HCT116 (cell line): ENCODE measurements at regions not wholly inside any gene's neighbourhood (a gene's known extent, or its start where the extent isn't known, plus 50 kb on each side); places are given as distances from the start of the nearest gene placed in this dataset.

Experiments
- ATAC-seq: fragments of 200-7000 bp; cut with Tn5 transposase; 2 replicates; pipeline ENCODE4 v1.9.1; 2020; ENCODE audit warnings: mild to moderate bottlenecking, moderate library complexity
- BruUV-seq: library from RNA; stranded (reverse); fragments of 400-500 nt; replicated peaks from 2 replicates; lab custom pipeline; 2021; lab: Mats Ljungman, UMichigan
- CTCF ChIA-PET: fragments of 300-600 bp; sonication (Branson Sonifier 250); formaldehyde crosslinking; loops from one replicate; lab custom pipeline; 2021; ENCODE audit warnings: antibody characterized with exemption; lab: Charles Lee
- POLR2A ChIA-PET: fragments of 300-600, 350-600 bp; sonication (Branson Sonifier 250); formaldehyde crosslinking; loops from one replicate; lab custom pipeline; 2021; ENCODE audit warnings: antibody characterized with exemption; lab: Charles Lee
- RAD21 ChIA-PET, 2 experiments: fragments of 300-600 bp; sonication (Branson Sonifier 250); formaldehyde crosslinking; loops; one replicate each; lab custom pipeline; 2023; ENCODE audit warnings: low total read pairs in 2 of 2; ENCODE audit not compliant: uncharacterized antibody in 2 of 2, unreplicated experiment in 2 of 2, low non-redundant PET in 1 of 2; lab: Charles Lee
- DNase-seq: peaks from one replicate; pipeline ENCODE4 v3.0.0-alpha.2; 2010; ENCODE audit warnings: low read depth, low spot score
- H2AFZ ChIP-seq: fragments of 200-600 bp; shearing (Covaris generic), sonication (generic); 2 replicates; pipeline ENCODE4 v1.6.1; 2017; ENCODE audit warnings: low read depth, mixed run types, mixed read lengths, antibody characterized with exemption, low read length; ENCODE audit not compliant: poor library complexity, severe bottlenecking
- H3K27ac ChIP-seq: 2 replicates; pipeline ENCODE4 v1.5.1; 2012; ENCODE audit warnings: low read depth, low read length
- H3K27me3 ChIP-seq: fragments of 200-600 bp; sonication (generic); 2 replicates; pipeline ENCODE4 v1.6.1; 2016; ENCODE audit warnings: mixed run types, low read length, mixed read lengths; ENCODE audit not compliant: insufficient read depth
- H3K36me3 ChIP-seq, 2 experiments: fragments of 200-500 bp in 1 of 2; fragments of 200-600 bp in 1 of 2; sonication (Bioruptor generic) in 1 of 2; sonication (generic) in 1 of 2; 2 replicates each; pipeline versions ENCODE4 v1.5.1 to v1.6.1; 2014 to 2016; ENCODE audit warnings: low read length in 2 of 2, inconsistent platforms in 1 of 2, mixed read lengths in 1 of 2, mixed run types in 1 of 2; ENCODE audit not compliant: insufficient read depth in 2 of 2, control insufficient read depth in 1 of 2
- H3K4me1 ChIP-seq, 2 experiments: fragments of 200-600 bp in 1 of 2; sonication (generic) in 1 of 2; 2 replicates each; pipeline versions ENCODE4 v1.5.1 to v1.6.1; 2012 to 2017; ENCODE audit warnings: low read length in 2 of 2, inconsistent platforms in 1 of 2, mild to moderate bottlenecking in 1 of 2, mixed read lengths in 1 of 2, mixed run types in 1 of 2, moderate library complexity in 1 of 2; ENCODE audit not compliant: insufficient read depth in 2 of 2, control insufficient read depth in 1 of 2
- H3K4me2 ChIP-seq: fragments of 200-600 bp; sonication (generic); 2 replicates; pipeline ENCODE4 v1.6.1; 2017; ENCODE audit warnings: mixed run types, low read length, mixed read lengths
- H3K4me3 ChIP-seq, 2 experiments: fragments of 200-600 bp in 1 of 2; sonication (generic) in 1 of 2; replicated peaks in 1 of 2; 2 replicates each; pipeline ENCODE4 v1.5.1; 2011 to 2016; ENCODE audit warnings: low read length in 2 of 2, control low read depth in 1 of 2, low read depth in 1 of 2, mild to moderate bottlenecking in 1 of 2, mixed read lengths in 1 of 2, mixed run types in 1 of 2
- H3K79me2 ChIP-seq: fragments of 200-600 bp; sonication (generic); 2 replicates; pipeline ENCODE4 v1.6.1; 2017; ENCODE audit warnings: mild to moderate bottlenecking, mixed run types, low read length, moderate library complexity, mixed read lengths; ENCODE audit not compliant: insufficient read depth
- H3K9ac ChIP-seq: fragments of 200-600 bp; sonication (generic); 2 replicates; pipeline ENCODE4 v1.6.1; 2016; ENCODE audit warnings: low read length, mixed read lengths
- H3K9me2 ChIP-seq: fragments of 200-600 bp; sonication (generic), shearing (Covaris generic); 2 replicates; pipeline ENCODE4 v1.6.1; 2017; ENCODE audit warnings: mixed run types, mild to moderate bottlenecking, moderate library complexity; ENCODE audit not compliant: insufficient read depth
- H3K9me3 ChIP-seq, 2 experiments: fragments of 200-500 bp in 1 of 2; fragments of 200-600 bp in 1 of 2; sonication (Bioruptor generic) in 1 of 2; sonication (generic) in 1 of 2; 2 replicates each; pipeline ENCODE4 v1.6.1; 2014 to 2017; ENCODE audit warnings: low read length in 2 of 2, mixed read lengths in 2 of 2, inconsistent platforms in 1 of 2, low read depth in 1 of 2, mild to moderate bottlenecking in 1 of 2, mixed run types in 1 of 2, moderate library complexity in 1 of 2; ENCODE audit not compliant: control insufficient read depth in 1 of 2, insufficient read depth in 1 of 2
- H4K20me1 ChIP-seq: fragments of 200-600 bp; sonication (generic), shearing (Covaris generic); 2 replicates; pipeline ENCODE4 v1.6.1; 2017; ENCODE audit warnings: mixed run types, mild to moderate bottlenecking, moderate library complexity; ENCODE audit not compliant: insufficient read depth
- CEBPB ChIP-seq: IDR thresholded peaks from 2 replicates; pipeline ENCODE4 v1.6.1; 2012; ENCODE audit warnings: low read depth
- CTCF ChIP-seq, 3 experiments: fragments of 200-600 bp in 1 of 3; sonication (generic) in 1 of 3; IDR thresholded peaks in 2 of 3; conservative IDR thresholded peaks in 1 of 3; 2 replicates each; pipeline ENCODE4 v1.5.1; 2012 to 2017; ENCODE audit warnings: low read depth in 2 of 3, low read length in 2 of 3, antibody characterized with exemption in 1 of 3, borderline replicate concordance in 1 of 3, control low read depth in 1 of 3, mild to moderate bottlenecking in 1 of 3, mixed read lengths in 1 of 3, mixed run types in 1 of 3, moderate library complexity in 1 of 3; ENCODE audit not compliant: insufficient read depth in 1 of 3
- EGR1 ChIP-seq: IDR thresholded peaks from 2 replicates; pipeline ENCODE4 v1.6.1; 2012; ENCODE audit warnings: low read depth
- ELF1 ChIP-seq: IDR thresholded peaks from 2 replicates; pipeline ENCODE4 v1.6.1; 2012; ENCODE audit warnings: low read depth, borderline replicate concordance
- EZH2phosphoT487 ChIP-seq: fragments of 200-600 bp; IDR thresholded peaks from 2 replicates; pipeline ENCODE4 v1.6.1; 2018; ENCODE audit warnings: antibody characterized with exemption, borderline replicate concordance
- FOSL1 ChIP-seq: IDR thresholded peaks from 2 replicates; pipeline ENCODE4 v1.6.1; 2012; ENCODE audit warnings: low read depth
- JUND ChIP-seq: IDR thresholded peaks from 2 replicates; pipeline ENCODE4 v1.6.1; 2012
- POLR2A ChIP-seq: IDR thresholded peaks from 2 replicates; pipeline ENCODE4 v1.7.0; 2011; ENCODE audit warnings: borderline replicate concordance; ENCODE audit not compliant: insufficient read depth, insufficient read length; ENCODE audit errors: extremely low read depth
- SIN3A ChIP-seq: IDR thresholded peaks from 2 replicates; pipeline ENCODE4 v1.6.1; 2012; ENCODE audit warnings: low read depth
- SP1 ChIP-seq: IDR thresholded peaks from 2 replicates; pipeline ENCODE4 v1.6.1; 2012; ENCODE audit warnings: low read depth
- SRF ChIP-seq: IDR thresholded peaks from 2 replicates; pipeline ENCODE4 v1.6.1; 2012; ENCODE audit warnings: low read depth
- TCF7L2 ChIP-seq: IDR thresholded peaks from 2 replicates; pipeline ENCODE4 v1.7.0; 2011; ENCODE audit warnings: borderline replicate concordance, inconsistent platforms; ENCODE audit not compliant: insufficient read depth, insufficient read length; ENCODE audit errors: extremely low read depth
- YY1 ChIP-seq: IDR thresholded peaks from 2 replicates; pipeline ENCODE4 v1.6.1; 2011; ENCODE audit warnings: low read length, low read depth, moderate library complexity, mild to moderate bottlenecking; ENCODE audit not compliant: insufficient replicate concordance; ENCODE audit errors: extremely low read depth
- ZBTB33 ChIP-seq: IDR thresholded peaks from 2 replicates; pipeline ENCODE4 v1.6.1; 2011; ENCODE audit warnings: mild to moderate bottlenecking, low read length, moderate library complexity; ENCODE audit not compliant: insufficient replicate concordance; ENCODE audit errors: extremely low read depth
- ZFX ChIP-seq: fragments of 450-650 bp; IDR thresholded peaks from 2 replicates; pipeline ENCODE4 v1.6.1; 2017
- intact Hi-C: fragments of 100-400 bp; cut with micrococcal nuclease; formaldehyde crosslinking; loops from 2 replicates; pipeline ENCODE4 v1.10.0; 2022

- TF ChIP-seq TCF7L2 (no peak), EZH2phosphoT487 (no peak), CTCF (IDR thresholded peaks at IDR 0.05 in 2 of 3, conservative IDR thresholded peaks at IDR 0.05 in 1 of 3; ENCODE audit: borderline replicate concordance in 1 of 3, insufficient read depth in 1 of 3, low read depth in 2 of 3, low read length in 2 of 3) (no peak), YY1 (no peak), FOSL1 (no peak), SIN3A (no peak), SRF (no peak)
Observed at GRCh38 chr6:92114091-92114675, 1305.2 kb downstream of the EPHA7 start (continued).

- H3K4me1 ChIP-seq = no peaks in the 10 kb centered on the region
- POLR2A ChIA-PET = no interaction called here
- H3K9ac ChIP-seq = no peak overlapping the region
- no peak for TF ChIP-seq CEBPB
- no peak for TF ChIP-seq ZBTB33
- no peak for TF ChIP-seq SP1
- no peak for TF ChIP-seq JUND
- no peak for TF ChIP-seq ZFX
- TF ChIP-seq TCF7L2 = no peak
- TF ChIP-seq ELF1 = no peak
- TF ChIP-seq POLR2A = no peak
- no peak for TF ChIP-seq SRF
- no peak for TF ChIP-seq CTCF (IDR thresholded peaks at IDR 0.05 in 2 of 3, conservative IDR thresholded peaks at IDR 0.05 in 1 of 3; ENCODE audit: borderline replicate concordance in 1 of 3, insufficient read depth in 1 of 3, low read depth in 2 of 3, low read length in 2 of 3)
- no peak for TF ChIP-seq EGR1
- no peaks in the 10 kb centered on the region for H3K27me3 ChIP-seq
- no peaks in the 10 kb centered on the region for H3K9me2 ChIP-seq
- H3K4me2 ChIP-seq = no peak overlapping the region
- no peak overlapping the region for H3K27ac ChIP-seq
- no peaks in the 10 kb centered on the region for H4K20me1 ChIP-seq
- no TSS peak for BruUV-seq
- ATAC-seq = no peak
- CTCF ChIA-PET = no interaction called here
- no peak overlapping the region for H3K4me3 ChIP-seq
- H3K79me2 ChIP-seq = no peaks in the 10 kb centered on the region
- no peak overlapping the region for H2AFZ ChIP-seq
- RAD21 ChIA-PET = no interaction called here
- peaks cover 12 to 28% of the 10 kb centered on the region in 2 experiments; a peak in 2 of 4 replicates for H3K9me3 ChIP-seq
- intact Hi-C loops = no loop called here
- DNase-seq = no peak
- no peaks in the 10 kb centered on the region for H3K36me3 ChIP-seq
Observed at GRCh38 chr6:92111386-92111785, 1308.0 kb downstream of the EPHA7 start.
